Neural cell (in vitro differentiated cells): ENCODE measurements at regions not wholly inside any gene's neighbourhood (a gene's known extent, or its start where the extent isn't known, plus 50 kb on each side); places are given as distances from the start of the nearest gene placed in this dataset.

Experiments used
- H2AFZ ChIP-seq: fragments of 200-600, 300-800 bp; sonication (generic), shearing (Covaris generic); 2 replicates; pipeline ENCODE4 v1.6.0; 2014; ENCODE audit warnings: low read depth, mild to moderate bottlenecking, antibody characterized with exemption, low read length, moderate library complexity
- H3F3A ChIP-seq: fragments of 200-600 bp; shearing (Covaris generic); 2 replicates; pipeline ENCODE4 v1.6.1; 2016; ENCODE audit warnings: mild to moderate bottlenecking, moderate library complexity, mixed read lengths, antibody characterized with exemption, low read length; ENCODE audit not compliant: insufficient read depth, poor library complexity, severe bottlenecking
- H3K27ac ChIP-seq: fragments of 200-600, 300-800 bp; sonication (generic), shearing (Covaris generic); 2 replicates; pipeline ENCODE4 v1.5.1; 2014; ENCODE audit warnings: mild to moderate bottlenecking, low read length, moderate library complexity
- H3K27me3 ChIP-seq: fragments of 300-800, 200-600 bp; sonication (generic), shearing (Covaris generic); 2 replicates; pipeline ENCODE4 v1.6.0; 2014; ENCODE audit warnings: mild to moderate bottlenecking, low read depth, low read length, moderate library complexity; ENCODE audit not compliant: insufficient read depth
- H3K36me3 ChIP-seq: fragments of 300-800, 200-600 bp; sonication (generic), shearing (Covaris generic); 2 replicates; pipeline ENCODE4 v1.5.1; 2014; ENCODE audit warnings: mild to moderate bottlenecking, antibody characterized with exemption, low read length, moderate library complexity; ENCODE audit not compliant: insufficient read depth
- H3K4me2 ChIP-seq: fragments of 300-800, 200-600 bp; sonication (generic), shearing (Covaris generic); 2 replicates; pipeline ENCODE4 v1.6.0; 2014; ENCODE audit warnings: mild to moderate bottlenecking, low read length
- H3K4me3 ChIP-seq: fragments of 300-800, 200-600 bp; sonication (generic), shearing (Covaris generic); 2 replicates; pipeline ENCODE4 v1.5.1; 2014; ENCODE audit warnings: mild to moderate bottlenecking, low read length, moderate library complexity
- H3K79me2 ChIP-seq: fragments of 200-600 bp; shearing (Covaris generic); replicated peaks from 2 replicates; pipeline ENCODE4 v1.6.0; 2014; ENCODE audit warnings: mild to moderate bottlenecking, low read length, moderate library complexity; ENCODE audit not compliant: insufficient read depth
- H3K9ac ChIP-seq: fragments of 300-800, 200-600 bp; sonication (generic), shearing (Covaris generic); 2 replicates; pipeline ENCODE4 v1.6.1; 2016; ENCODE audit warnings: mild to moderate bottlenecking, low read length, mixed read lengths
- H3K9me2 ChIP-seq: fragments of 200-600 bp; shearing (Covaris generic); 2 replicates; pipeline ENCODE4 v1.6.1; 2016; ENCODE audit warnings: mild to moderate bottlenecking, low read length, mixed read lengths; ENCODE audit not compliant: insufficient read depth
- H3K9me3 ChIP-seq: fragments of 200-600, 300-800 bp; sonication (generic), shearing (Covaris generic); 2 replicates; pipeline ENCODE4 v1.6.1; 2016; ENCODE audit warnings: mild to moderate bottlenecking, mixed run types, low read length, moderate library complexity, mixed read lengths
- H4K20me1 ChIP-seq: fragments of 200-600 bp; shearing (Covaris generic); 2 replicates; pipeline ENCODE4 v1.6.1; 2016; ENCODE audit warnings: mild to moderate bottlenecking, mixed run types; ENCODE audit not compliant: insufficient read depth
- CTCF ChIP-seq: fragments of 450-650 bp; IDR thresholded peaks from 2 replicates; pipeline ENCODE4 v1.5.1; 2014; ENCODE audit warnings: antibody characterized with exemption, mild to moderate bottlenecking, moderate library complexity; ENCODE audit not compliant: poor library complexity, severe bottlenecking
- EP300 ChIP-seq: fragments of 450-650 bp; conservative IDR thresholded peaks from 2 replicates; pipeline ENCODE4 v1.6.1; 2014; ENCODE audit warnings: antibody characterized with exemption, mild to moderate bottlenecking, moderate library complexity; ENCODE audit not compliant: poor library complexity, severe bottlenecking
- EZH2 ChIP-seq: fragments of 200-600, 300-800 bp; shearing (Covaris generic), sonication (generic); IDR thresholded peaks from 2 replicates; pipeline ENCODE4 v1.6.1; 2014; ENCODE audit warnings: antibody characterized with exemption, low read length, borderline replicate concordance, mild to moderate bottlenecking; ENCODE audit not compliant: insufficient read depth, poor library complexity, severe bottlenecking
- MXI1 ChIP-seq: fragments of 450-650 bp; conservative IDR thresholded peaks from 2 replicates; pipeline ENCODE4 v1.6.1; 2014; ENCODE audit warnings: antibody characterized with exemption, mild to moderate bottlenecking; ENCODE audit not compliant: poor library complexity, severe bottlenecking
- POLR2AphosphoS5 ChIP-seq: IDR thresholded peaks from 2 replicates; pipeline ENCODE4 v1.6.1; 2012
- RAD21 ChIP-seq: fragments of 450-650 bp; conservative IDR thresholded peaks from 2 replicates; pipeline ENCODE4 v1.6.1; 2014; ENCODE audit warnings: antibody characterized with exemption, mild to moderate bottlenecking, moderate library complexity
- REST ChIP-seq: IDR thresholded peaks from 2 replicates; pipeline ENCODE4 v1.6.1; 2012; ENCODE audit warnings: borderline replicate concordance
- SMC3 ChIP-seq: fragments of 450-650 bp; conservative IDR thresholded peaks from 2 replicates; pipeline ENCODE4 v1.6.1; 2014; ENCODE audit warnings: antibody characterized with exemption, mild to moderate bottlenecking, moderate library complexity; ENCODE audit not compliant: poor library complexity
- TAF1 ChIP-seq: IDR thresholded peaks from 2 replicates; pipeline ENCODE4 v1.6.1; 2012; ENCODE audit warnings: low read depth

GRCh38 chr22:27170491-27170890 is 513.1 kb downstream of the MIAT start:
- Histone ChIP-seq H3K27me3 (no peaks in the 10 kb centered on the region), H3K4me2 (no peak overlapping the region), H3K36me3 (no peaks in the 10 kb centered on the region), H2AFZ (no peak overlapping the region), H4K20me1 (no peaks in the 10 kb centered on the region), H3K79me2 (no peaks in the 10 kb centered on the region), H3K27ac (no peak overlapping the region), H3K9me3 (no peaks in the 10 kb centered on the region), H3K4me3 (no peak overlapping the region), H3K9ac (no peak overlapping the region), H3F3A (no peaks in the 10 kb centered on the region), H3K9me2 (no peaks in the 10 kb centered on the region)
- TF ChIP-seq EZH2, result no peak
- TF ChIP-seq RAD21, result no peak
- no peak for TF ChIP-seq TAF1
- no peak for TF ChIP-seq EP300
- TF ChIP-seq SMC3, result no peak
- no peak for TF ChIP-seq REST
- TF ChIP-seq POLR2AphosphoS5, result no peak
- TF ChIP-seq CTCF, result no peak
- TF ChIP-seq MXI1, result no peak

GRCh38 chr22:27171212-27171611 is 513.8 kb downstream of the MIAT start:
- Histone ChIP-seq H4K20me1 (no peaks in the 10 kb centered on the region), H3K79me2 (no peaks in the 10 kb centered on the region), H3K9me3 (no peaks in the 10 kb centered on the region), H3K27me3 (no peaks in the 10 kb centered on the region), H3K9me2 (no peaks in the 10 kb centered on the region), H3K4me3 (no peak overlapping the region), H2AFZ (no peak overlapping the region), H3K4me2 (no peak overlapping the region), H3K36me3 (no peaks in the 10 kb centered on the region), H3F3A (no peaks in the 10 kb centered on the region), H3K9ac (no peak overlapping the region), H3K27ac (no peak overlapping the region)
- no peak for TF ChIP-seq POLR2AphosphoS5
- TF ChIP-seq EP300, result no peak
- TF ChIP-seq TAF1, result no peak
- TF ChIP-seq CTCF, result no peak
- TF ChIP-seq RAD21, result no peak
- no peak for TF ChIP-seq EZH2
